K562 (cell line): ENCODE measurements at regions not wholly inside any gene's neighbourhood (a gene's known extent, or its start where the extent isn't known, plus 50 kb on each side); places are given as distances from the start of the nearest gene placed in this dataset.

Experiments used
- ATF6 ChIP-seq: sonication (generic); formaldehyde crosslinking; IDR thresholded peaks from 2 replicates; pipeline ENCODE4 v1.4.0; 2020; ENCODE audit warnings: mild to moderate bottlenecking, missing genetic modification reagents
- CTCF ChIP-seq, 3 experiments: IDR thresholded peaks in 2 of 3; conservative IDR thresholded peaks in 1 of 3; 2 replicates each; pipeline ENCODE4 v1.5.1; 2011 to 2012; ENCODE audit warnings: low read length in 3 of 3, mild to moderate bottlenecking in 3 of 3, control low read depth in 2 of 3, improper control_type of control experiment in 1 of 3, inconsistent platforms in 1 of 3, low read depth in 1 of 3, mixed read lengths in 1 of 3, moderate library complexity in 1 of 3; ENCODE audit not compliant: insufficient read depth in 2 of 3
- ELF1 ChIP-seq: fragments of 200-800 bp; sonication (Bioruptor generic); IDR thresholded peaks from 2 replicates; pipeline ENCODE4 v1.6.1; 2016; ENCODE audit warnings: missing genetic modification characterization, missing compliant biosample characterization
- ETV6 ChIP-seq, 3 experiments: fragments of 150-350 bp in 1 of 3; sonication (generic) in 1 of 3; formaldehyde crosslinking in 1 of 3; IDR thresholded peaks; 2 replicates each; pipeline versions ENCODE4 v1.6.1 to v1.8.0; 2014 to 2022; ENCODE audit warnings: borderline replicate concordance in 2 of 3, low read depth in 2 of 3, antibody characterized with exemption in 1 of 3, low read length in 1 of 3, mild to moderate bottlenecking in 1 of 3, missing genetic modification reagents in 1 of 3
- GATA2 ChIP-seq: sonication (generic); formaldehyde crosslinking; IDR thresholded peaks from 2 replicates; pipeline ENCODE4 v1.4.0; 2020; ENCODE audit warnings: mild to moderate bottlenecking, missing genetic modification reagents
- NEUROD1 ChIP-seq: fragments of 150-350 bp; IDR thresholded peaks from 2 replicates; pipeline ENCODE4 v1.6.1; 2014; ENCODE audit warnings: borderline replicate concordance, low read length, low read depth; ENCODE audit not compliant: partially characterized antibody
- POLR3A ChIP-seq: IDR thresholded peaks from 2 replicates; pipeline ENCODE4 v1.6.1; 2011; ENCODE audit warnings: borderline replicate concordance, mild to moderate bottlenecking, moderate library complexity; ENCODE audit not compliant: insufficient read length, insufficient read depth; ENCODE audit errors: extremely low read depth
- SOX6 ChIP-seq: fragments of 450-650 bp; IDR thresholded peaks from 2 replicates; pipeline ENCODE4 v1.6.1; 2014; ENCODE audit warnings: mild to moderate bottlenecking
- TCF7 ChIP-seq: sonication (generic); IDR thresholded peaks from 2 replicates; pipeline ENCODE4 v1.6.1; 2016; ENCODE audit warnings: antibody characterized with exemption, borderline replicate concordance
- TEAD4 ChIP-seq, 2 experiments: sonication (generic) in 1 of 2; formaldehyde crosslinking in 1 of 2; IDR thresholded peaks; 2 replicates each; pipeline versions ENCODE4 v1.6.1 to v1.8.0; 2012 to 2022; ENCODE audit warnings: borderline replicate concordance in 1 of 2, inconsistent platforms in 1 of 2, low read length in 1 of 2, mild to moderate bottlenecking in 1 of 2, missing genetic modification reagents in 1 of 2
- USF2 ChIP-seq: sonication (generic); formaldehyde crosslinking; IDR thresholded peaks from 2 replicates; pipeline ENCODE4 v1.5.0; 2020; ENCODE audit warnings: missing genetic modification reagents
- ZFX ChIP-seq: sonication (generic); formaldehyde crosslinking; IDR thresholded peaks from 2 replicates; pipeline ENCODE4 v1.8.0; 2022; ENCODE audit warnings: mild to moderate bottlenecking, missing genetic modification reagents, moderate library complexity
- ZKSCAN3 ChIP-seq: fragments of 250-450 bp; sonication (Bioruptor Pico); IDR thresholded peaks from 2 replicates; pipeline ENCODE4 v1.4.0; 2020
- ZNF717 ChIP-seq: fragments of 250-450 bp; sonication (Bioruptor Pico); IDR thresholded peaks from 2 replicates; pipeline ENCODE4 v1.5.0; 2021

GRCh38 chr10:21205328-21205727 lies 308.2 kb upstream of the NEBL start:
- TF ChIP-seq ZNF717 (CRISPR knock-in tag) (no peak), TCF7 (no peak), CTCF (IDR thresholded peaks at IDR 0.05 in 2 of 3, conservative IDR thresholded peaks at IDR 0.05 in 1 of 3; ENCODE audit: insufficient read depth in 2 of 3, low read depth in 1 of 3, low read length in 3 of 3) (no peak), USF2 (CRISPR knock-in tag) (no peak), GATA2 (CRISPR knock-in tag) (no peak), ETV6 (IDR thresholded peaks at IDR 0.05; ENCODE audit: borderline replicate concordance in 1 of 2, low read depth in 2 of 2, low read length in 1 of 2) (no peak), ETV6 (CRISPR knock-in tag; IDR thresholded peaks at IDR 0.05; ENCODE audit: borderline replicate concordance) (no peak), SOX6 (no peak), ATF6 (CRISPR knock-in tag) (no peak), NEUROD1 (no peak), ZFX (no peak), ELF1 (tag) (no peak), TEAD4 (IDR thresholded peaks at IDR 0.05; ENCODE audit: low read length) (no peak), TEAD4 (CRISPR knock-in tag; IDR thresholded peaks at IDR 0.05; ENCODE audit: borderline replicate concordance) (no peak), ZKSCAN3 (CRISPR knock-in tag) (no peak), POLR3A (no peak)
